Psoas muscle (tissue), 7 donors: ENCODE measurements at regions not wholly inside any gene's neighbourhood (a gene's known extent, or its start where the extent isn't known, plus 50 kb on each side); places are given as distances from the start of the nearest gene placed in this dataset.

Experiments used
- ATAC-seq, 4 donors: fragments of 200-7000 bp; cut with Tn5 transposase; one replicate each; pipeline ENCODE4 v1.9.1; 2020; ENCODE audit warnings: moderate library complexity in 3 of 4, mild to moderate bottlenecking in 2 of 4
- DNase-seq, 2 donors: peaks; one replicate each; pipeline ENCODE4 v3.0.0-alpha.2; 2020
- H3K27ac ChIP-seq: fragments of 200-600 bp; one replicate; pipeline ENCODE4 v1.8.0; 2022
- H3K27me3 ChIP-seq, 3 donors: fragments of 200-600 bp in 1 of 3; one replicate each; pipeline versions ENCODE4 v1.6.1 to v1.8.0; 2013 to 2022; ENCODE audit warnings: low read length in 2 of 3, mild to moderate bottlenecking in 2 of 3, moderate library complexity in 1 of 3; ENCODE audit not compliant: insufficient read depth in 3 of 3
- H3K36me3 ChIP-seq, 2 donors: fragments of 200-600 bp in 1 of 2; one replicate each; pipeline versions ENCODE4 v1.6.1 to v1.8.0; 2013 to 2022; ENCODE audit warnings: low read depth in 1 of 2, mild to moderate bottlenecking in 1 of 2, moderate library complexity in 1 of 2; ENCODE audit not compliant: insufficient read depth in 1 of 2
- H3K4me1 ChIP-seq: fragments of 200-600 bp; one replicate; pipeline ENCODE4 v1.8.0; 2022
- H3K4me3 ChIP-seq: fragments of 200-600 bp; one replicate; pipeline ENCODE4 v1.8.0; 2022; ENCODE audit warnings: mild to moderate bottlenecking
- H3K9me3 ChIP-seq: fragments of 200-600 bp; one replicate; pipeline ENCODE4 v1.8.0; 2022
- CTCF ChIP-seq: fragments of 200-600 bp; IDR thresholded peaks from one replicate; pipeline ENCODE4 v1.8.0; 2022; ENCODE audit warnings: antibody characterized with exemption
- WGBS, 3 donors: extraction: QIAGEN DNeasy Blood & Tissue Kit; methylation state at CpG; one replicate each; pipeline versions ENCODE4 v1.1.6 to v1.1.7; 2013; 5-methylcytosine and 5-hydroxymethylcytosine counted together
- intact Hi-C, 2 donors: fragments of 100-400 bp; cut with DNase I; formaldehyde crosslinking; loops; one replicate each; pipeline versions ENCODE4 v1.11.0 to v1.14.2; 2022
- donor health status: healthy with polysubstance abuse.
- donor health status: DM: no; HTN: no; CAD: no; lungs with moderate emphysema.
- donor health status: Bipolar disorder and iron deficiency.
- donor health status: healthy.
- donor health status: DM: yes; HTN: yes; CAD: no.
- donor health status: DM: no; HTN: no; CAD: no.
- donor health status: DM: yes; HTN: yes; CAD: no.

- intact Hi-C loops = no loop called here
- Histone ChIP-seq H3K4me3 (no peak overlapping the region), H3K4me1 (no peaks in the 10 kb centered on the region), H3K9me3 (no peaks in the 10 kb centered on the region), H3K27me3 (no peaks in the 10 kb centered on the region), H3K27ac (no peak overlapping the region), H3K36me3 (no peaks in the 10 kb centered on the region)
- DNase-seq (peak; percentile 47 to 54), ATAC-seq (peak in 2 of 4 donors; percentile 35)
- 83 to 89% (median 89%) methylated on average over 4 of the region's 4 CpGs for WGBS, 3 donors
- no peak for TF ChIP-seq CTCF
These were observed 98.6 kb upstream of the TLE1 start for GRCh38 chr9:81787747-81788632.

GRCh38 chr9:81789721-81790120 lies 100.4 kb upstream of the TLE1 start:
- no peaks in the 10 kb centered on the region for H3K36me3 ChIP-seq
- no peak overlapping the region for H3K27ac ChIP-seq
- H3K4me3 ChIP-seq = no peak overlapping the region
- 74 to 94% (median 81%) methylated on average over 1 of the region's 1 CpG for WGBS, 3 donors
- ATAC-seq (no peak), DNase-seq (no peak)
- H3K9me3 ChIP-seq = no peaks in the 10 kb centered on the region
- no peaks in the 10 kb centered on the region for H3K4me1 ChIP-seq
- intact Hi-C loops = no loop called here
- TF ChIP-seq CTCF = no peak
- no peaks in the 10 kb centered on the region for H3K27me3 ChIP-seq

GRCh38 chr9:81790166-81790565 lies 100.8 kb upstream of the TLE1 start:
- WGBS, 3 donors = 75 to 85% (median 84%) methylated on average over 2 of the region's 2 CpGs
- Histone ChIP-seq H3K36me3 (no peaks in the 10 kb centered on the region), H3K4me1 (no peaks in the 10 kb centered on the region), H3K9me3 (no peaks in the 10 kb centered on the region), H3K27me3 (no peaks in the 10 kb centered on the region), H3K27ac (no peak overlapping the region), H3K4me3 (no peak overlapping the region)
- intact Hi-C loops = no loop called here
- ATAC-seq (no peak), DNase-seq (no peak)
- TF ChIP-seq CTCF = no peak

GRCh38 chr9:81791076-81791475 lies 101.7 kb upstream of the TLE1 start:
- Histone ChIP-seq H3K4me1 (no peaks in the 10 kb centered on the region), H3K27me3 (no peaks in the 10 kb centered on the region), H3K36me3 (no peaks in the 10 kb centered on the region), H3K9me3 (no peaks in the 10 kb centered on the region), H3K27ac (no peak overlapping the region), H3K4me3 (no peak overlapping the region)
- intact Hi-C loops = no loop called here
- ATAC-seq (no peak), DNase-seq (no peak)
- 86 to 89% (median 88%) methylated on average over 7 of the region's 7 CpGs for WGBS, 3 donors
- no peak for TF ChIP-seq CTCF

GRCh38 chr9:81798606-81799005 lies 109.3 kb upstream of the TLE1 start:
- WGBS, 3 donors = 79 to 87% (median 80%) methylated on average over 3 of the region's 3 CpGs
- no peaks in the 10 kb centered on the region for H3K36me3 ChIP-seq
- TF ChIP-seq CTCF = no peak
- no peaks in the 10 kb centered on the region for H3K27me3 ChIP-seq
- H3K27ac ChIP-seq = no peak overlapping the region
- H3K4me1 ChIP-seq = no peaks in the 10 kb centered on the region
- ATAC-seq (no peak), DNase-seq (no peak)
- no peaks in the 10 kb centered on the region for H3K9me3 ChIP-seq
- intact Hi-C loops = no loop called here
- H3K4me3 ChIP-seq = no peak overlapping the region
